Glutamatergic neuron (in vitro differentiated cells): ENCODE measurements at regions not wholly inside any gene's neighbourhood (a gene's known extent, or its start where the extent isn't known, plus 50 kb on each side); places are given as distances from the start of the nearest gene placed in this dataset.

Experiments used
- DNase-seq: peaks from one replicate; pipeline ENCODE4 v3.0.0; 2022
- H3K27ac Mint-ChIP-seq: one replicate; pipeline ENCODE4 v1.8.0; 2020; ENCODE audit warnings: mild to moderate bottlenecking, mixed read lengths, inconsistent platforms; ENCODE audit not compliant: unreplicated experiment
- H3K27me3 Mint-ChIP-seq: one replicate; pipeline ENCODE4 v1.8.0; 2020; ENCODE audit warnings: mild to moderate bottlenecking, moderate library complexity, mixed read lengths, inconsistent platforms; ENCODE audit not compliant: unreplicated experiment
- H3K36me3 Mint-ChIP-seq: one replicate; pipeline ENCODE4 v1.8.0; 2020; ENCODE audit warnings: mild to moderate bottlenecking, mixed read lengths, inconsistent platforms; ENCODE audit not compliant: unreplicated experiment
- H3K4me1 Mint-ChIP-seq: one replicate; pipeline ENCODE4 v1.8.0; 2020; ENCODE audit warnings: mild to moderate bottlenecking, low read depth, mixed read lengths, inconsistent platforms; ENCODE audit not compliant: unreplicated experiment
- H3K4me3 Mint-ChIP-seq: one replicate; pipeline ENCODE4 v1.8.0; 2020; ENCODE audit warnings: mild to moderate bottlenecking, mixed read lengths, inconsistent platforms; ENCODE audit not compliant: unreplicated experiment
- H3K9me3 Mint-ChIP-seq: one replicate; pipeline ENCODE4 v1.8.0; 2020; ENCODE audit warnings: mild to moderate bottlenecking, moderate library complexity, mixed read lengths, inconsistent platforms; ENCODE audit not compliant: unreplicated experiment
- TF ChIP-seq, protein P1 (sequence below): fragments of 200-600 bp; sonication (generic); IDR thresholded peaks from one replicate; pipeline ENCODE4 v1.5.0; 2021; ENCODE audit not compliant: partially characterized antibody, unreplicated experiment

DNA sequence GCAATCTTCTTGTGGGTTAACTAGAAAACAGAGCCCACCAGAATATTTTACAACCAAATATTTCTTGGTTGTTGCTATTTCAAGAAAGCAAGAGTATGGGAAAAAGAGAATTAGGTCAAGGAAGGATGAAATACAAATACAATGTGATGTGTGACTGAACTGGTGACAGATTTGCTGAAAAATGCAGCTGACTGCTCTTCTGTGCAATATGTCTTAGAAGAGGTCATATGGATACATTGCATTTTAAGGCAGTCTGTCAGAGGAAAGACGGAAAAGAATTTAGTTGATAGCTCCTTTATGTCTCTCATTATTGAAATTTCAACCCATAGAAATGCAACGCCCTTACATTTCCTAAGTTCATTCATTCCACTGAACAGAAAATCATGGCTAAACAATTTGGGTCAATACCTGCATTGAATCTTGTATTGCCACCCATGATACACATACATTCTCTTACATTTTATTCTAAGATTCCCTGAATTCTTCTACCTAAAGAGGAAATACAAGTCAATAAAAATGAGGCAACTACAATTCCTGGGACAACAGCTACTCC is 423.1 kb downstream of the ADAM29 start:
- Mint-ChIP-seq H3K9me3 (peaks cover 3% of the 10 kb centered on the region), H3K27ac (no peak overlapping the region), H3K4me1 (no peaks in the 10 kb centered on the region), H3K4me3 (no peak overlapping the region), H3K36me3 (peaks cover 7% of the 10 kb centered on the region), H3K27me3 (no peaks in the 10 kb centered on the region)
- DNase-seq = no peak
- TF ChIP-seq, protein P1, sequence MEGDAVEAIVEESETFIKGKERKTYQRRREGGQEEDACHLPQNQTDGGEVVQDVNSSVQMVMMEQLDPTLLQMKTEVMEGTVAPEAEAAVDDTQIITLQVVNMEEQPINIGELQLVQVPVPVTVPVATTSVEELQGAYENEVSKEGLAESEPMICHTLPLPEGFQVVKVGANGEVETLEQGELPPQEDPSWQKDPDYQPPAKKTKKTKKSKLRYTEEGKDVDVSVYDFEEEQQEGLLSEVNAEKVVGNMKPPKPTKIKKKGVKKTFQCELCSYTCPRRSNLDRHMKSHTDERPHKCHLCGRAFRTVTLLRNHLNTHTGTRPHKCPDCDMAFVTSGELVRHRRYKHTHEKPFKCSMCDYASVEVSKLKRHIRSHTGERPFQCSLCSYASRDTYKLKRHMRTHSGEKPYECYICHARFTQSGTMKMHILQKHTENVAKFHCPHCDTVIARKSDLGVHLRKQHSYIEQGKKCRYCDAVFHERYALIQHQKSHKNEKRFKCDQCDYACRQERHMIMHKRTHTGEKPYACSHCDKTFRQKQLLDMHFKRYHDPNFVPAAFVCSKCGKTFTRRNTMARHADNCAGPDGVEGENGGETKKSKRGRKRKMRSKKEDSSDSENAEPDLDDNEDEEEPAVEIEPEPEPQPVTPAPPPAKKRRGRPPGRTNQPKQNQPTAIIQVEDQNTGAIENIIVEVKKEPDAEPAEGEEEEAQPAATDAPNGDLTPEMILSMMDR = no peak

GRCh38 chr4:175346376-175346775 is 428.2 kb downstream of the ADAM29 start:
- no peaks in the 10 kb centered on the region for H3K27me3 Mint-ChIP-seq
- H3K27ac Mint-ChIP-seq = no peak overlapping the region
- no peak overlapping the region for H3K4me3 Mint-ChIP-seq
- peaks cover 3% of the 10 kb centered on the region for H3K9me3 Mint-ChIP-seq
- DNase-seq = no peak
- TF ChIP-seq, protein P1 = no peak
- peaks cover 7% of the 10 kb centered on the region for H3K36me3 Mint-ChIP-seq
- no peaks in the 10 kb centered on the region for H3K4me1 Mint-ChIP-seq

DNA sequence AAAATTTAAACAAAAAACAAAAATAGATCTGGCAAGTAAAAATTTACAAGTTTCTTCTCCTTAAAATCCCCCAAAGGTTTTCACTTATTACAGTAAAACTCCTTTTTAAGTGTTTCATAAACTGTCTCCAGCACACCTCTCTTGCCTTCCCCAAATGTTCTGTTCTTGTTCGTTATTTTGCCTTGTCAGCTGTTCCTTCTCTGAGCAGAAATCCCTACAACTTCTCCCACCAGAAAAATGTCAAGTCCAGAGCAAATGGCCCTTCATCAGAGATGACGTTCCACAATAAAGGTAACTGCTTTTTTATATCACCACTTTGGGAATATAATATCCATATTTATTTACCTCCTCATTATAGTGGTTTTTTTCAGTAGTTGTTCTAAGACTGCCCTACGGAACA is 432.1 kb downstream of the ADAM29 start:
- no peak overlapping the region for H3K4me3 Mint-ChIP-seq
- H3K9me3 Mint-ChIP-seq = no peaks in the 10 kb centered on the region
- TF ChIP-seq, protein P1 = no peak
- DNase-seq = no peak
- no peaks in the 10 kb centered on the region for H3K27me3 Mint-ChIP-seq
- H3K4me1 Mint-ChIP-seq = no peaks in the 10 kb centered on the region
- H3K36me3 Mint-ChIP-seq = no peaks in the 10 kb centered on the region
- H3K27ac Mint-ChIP-seq = no peak overlapping the region

- Mint-ChIP-seq H3K4me3 (no peak overlapping the region), H3K36me3 (no peaks in the 10 kb centered on the region), H3K27ac (no peak overlapping the region), H3K27me3 (no peaks in the 10 kb centered on the region), H3K9me3 (no peaks in the 10 kb centered on the region), H3K4me1 (no peaks in the 10 kb centered on the region)
- no peak for DNase-seq
- TF ChIP-seq, protein P1 = no peak
Observed at GRCh38 chr4:175351473-175351872, 433.3 kb downstream of the ADAM29 start.

GRCh38 chr4:175369087-175369486 is 443.0 kb downstream of the GPM6A start:
- no peak overlapping the region for H3K27ac Mint-ChIP-seq

More at GRCh38 chr4:175369087-175369486, 443.0 kb downstream of the GPM6A start:
- Mint-ChIP-seq H3K36me3 (no peaks in the 10 kb centered on the region), H3K4me1 (no peaks in the 10 kb centered on the region), H3K27me3 (no peaks in the 10 kb centered on the region), H3K9me3 (no peaks in the 10 kb centered on the region), H3K4me3 (no peak overlapping the region)
- TF ChIP-seq, protein P1 = no peak
- DNase-seq = no peak
